Endothelial cell of umbilical vein (primary cell): ENCODE measurements at regions not wholly inside any gene's neighbourhood (a gene's known extent, or its start where the extent isn't known, plus 50 kb on each side); places are given as distances from the start of the nearest gene placed in this dataset.

Source experiments
- CTCF ChIP-seq, 2 donors: IDR thresholded peaks; 1 replicate in 1 of 2; 2 replicates in 1 of 2; pipeline ENCODE4 v1.5.1; 2011; ENCODE audit warnings: low read length in 2 of 2, mild to moderate bottlenecking in 2 of 2, moderate library complexity in 2 of 2, control low read depth in 1 of 2, inconsistent platforms in 1 of 2, low read depth in 1 of 2; ENCODE audit not compliant: insufficient read depth in 1 of 2; ENCODE audit errors: extremely low read depth in 1 of 2
- EZH2 ChIP-seq: IDR thresholded peaks from 2 replicates; pipeline ENCODE4 v1.6.1; 2012; ENCODE audit warnings: borderline replicate concordance, low read depth, mild to moderate bottlenecking, moderate library complexity, low read length, inconsistent platforms; ENCODE audit not compliant: severe bottlenecking
- FOS ChIP-seq: IDR thresholded peaks from 2 replicates; pipeline ENCODE4 v1.6.1; 2011; ENCODE audit warnings: mild to moderate bottlenecking, low read length, moderate library complexity, borderline replicate concordance; ENCODE audit not compliant: insufficient read depth
- GATA2 ChIP-seq: IDR thresholded peaks from 2 replicates; pipeline ENCODE4 v1.7.0; 2011; ENCODE audit warnings: low read depth, mild to moderate bottlenecking, moderate library complexity, mixed read lengths, low read length; ENCODE audit not compliant: insufficient read length, insufficient read depth
- JUN ChIP-seq: IDR thresholded peaks from 2 replicates; pipeline ENCODE4 v1.6.1; 2011; ENCODE audit warnings: borderline replicate concordance, low read depth; ENCODE audit not compliant: insufficient read length, insufficient read depth
- MAX ChIP-seq: IDR thresholded peaks from 2 replicates; pipeline ENCODE4 v1.6.1; 2011; ENCODE audit not compliant: insufficient read depth, insufficient read length
- MYC ChIP-seq: IDR thresholded peaks from one replicate; pipeline ENCODE4 v1.6.1; 2011; ENCODE audit warnings: mild to moderate bottlenecking, low read depth, low read length
- POLR2A ChIP-seq: IDR thresholded peaks from 2 replicates; pipeline ENCODE4 v1.6.1; 2012; ENCODE audit warnings: low read depth, mild to moderate bottlenecking, control low read depth, low read length
- POLR2AphosphoS5 ChIP-seq: IDR thresholded peaks from 2 replicates; pipeline ENCODE4 v1.6.1; 2012; ENCODE audit warnings: low read depth, mild to moderate bottlenecking, control low read depth, low read length, moderate library complexity; ENCODE audit not compliant: insufficient read depth

- no peak for TF ChIP-seq POLR2A
- no peak for TF ChIP-seq CTCF (IDR thresholded peaks at IDR 0.05; ENCODE audit: extremely low read depth in 1 of 2, insufficient read depth in 1 of 2, low read depth in 1 of 2, low read length in 2 of 2)
- no peak for TF ChIP-seq MAX
- TF ChIP-seq POLR2AphosphoS5, result no peak
- no peak for TF ChIP-seq JUN
- TF ChIP-seq EZH2, result no peak
- no peak for TF ChIP-seq MYC
- TF ChIP-seq GATA2, result no peak
- no peak for TF ChIP-seq FOS
Measured at GRCh38 chr1:80363689-80364475, 1357.4 kb upstream of the ADGRL4 start.
